ENCODE measurements at regions not wholly inside any gene's neighbourhood (a gene's known extent, or its start where the extent isn't known, plus 50 kb on each side); places are given as distances from the start of the nearest gene placed in this dataset.
"Not testable (repeated sequence)": the region's sequence is repeated elsewhere in the genome, so short reads cannot be mapped to it uniquely, and the experiment has no call there.

GRCh38 chr6:73942592-73943186 lies 246.7 kb downstream of the CD109 start:
- ChIA-PET POLR2A (no interaction called here), CTCF (no interaction called here)
- H3K4me3 ChIP-seq (ENCODE audit: low read depth, low read length): no peak overlapping the region
- no peak for DNase-seq (ENCODE audit: low read depth, low spot score)
- TF ChIP-seq, protein P1, sequence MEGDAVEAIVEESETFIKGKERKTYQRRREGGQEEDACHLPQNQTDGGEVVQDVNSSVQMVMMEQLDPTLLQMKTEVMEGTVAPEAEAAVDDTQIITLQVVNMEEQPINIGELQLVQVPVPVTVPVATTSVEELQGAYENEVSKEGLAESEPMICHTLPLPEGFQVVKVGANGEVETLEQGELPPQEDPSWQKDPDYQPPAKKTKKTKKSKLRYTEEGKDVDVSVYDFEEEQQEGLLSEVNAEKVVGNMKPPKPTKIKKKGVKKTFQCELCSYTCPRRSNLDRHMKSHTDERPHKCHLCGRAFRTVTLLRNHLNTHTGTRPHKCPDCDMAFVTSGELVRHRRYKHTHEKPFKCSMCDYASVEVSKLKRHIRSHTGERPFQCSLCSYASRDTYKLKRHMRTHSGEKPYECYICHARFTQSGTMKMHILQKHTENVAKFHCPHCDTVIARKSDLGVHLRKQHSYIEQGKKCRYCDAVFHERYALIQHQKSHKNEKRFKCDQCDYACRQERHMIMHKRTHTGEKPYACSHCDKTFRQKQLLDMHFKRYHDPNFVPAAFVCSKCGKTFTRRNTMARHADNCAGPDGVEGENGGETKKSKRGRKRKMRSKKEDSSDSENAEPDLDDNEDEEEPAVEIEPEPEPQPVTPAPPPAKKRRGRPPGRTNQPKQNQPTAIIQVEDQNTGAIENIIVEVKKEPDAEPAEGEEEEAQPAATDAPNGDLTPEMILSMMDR (IDR thresholded peaks at IDR 0.05; ENCODE audit: insufficient read depth, low read length, missing control alignments): no peak

- H3K4me3 ChIP-seq (ENCODE audit: low read depth, low read length): no peak overlapping the region
- DNase-seq (ENCODE audit: low read depth, low spot score): no peak
- CTCF ChIA-PET: no interaction called here
- POLR2A ChIA-PET: no interaction called here
- TF ChIP-seq, protein P1 (IDR thresholded peaks at IDR 0.05; ENCODE audit: insufficient read depth, low read length, missing control alignments): no peak
Observed at GRCh38 chr6:73941892-73942291, 245.9 kb downstream of the CD109 start.

GRCh38 chr6:73937805-73938204 lies 241.8 kb downstream of the CD109 start:
- TF ChIP-seq, protein P1 (IDR thresholded peaks at IDR 0.05; ENCODE audit: insufficient read depth, low read length, missing control alignments): no peak
- DNase-seq (ENCODE audit: low read depth, low spot score): no peak
- ChIA-PET CTCF (interaction anchor here (1.1 to 1.4 kb wide), 2 partner anchors 32 to 36 kb away, joined by 3 read pairs; no protein-coding TSS in a partner anchor), POLR2A (no interaction called here)
- H3K4me3 ChIP-seq (ENCODE audit: low read depth, low read length): no peak overlapping the region

- no peak overlapping the region for H3K4me3 ChIP-seq (ENCODE audit: low read depth, low read length)
- POLR2A ChIA-PET: no interaction called here
- CTCF ChIA-PET: interaction anchor here (0.8 to 1.0 kb wide), 2 partner anchors 9 to 37 kb away, joined by 3 read pairs; no protein-coding TSS in a partner anchor
- DNase-seq (ENCODE audit: low read depth, low spot score): no peak
- TF ChIP-seq, protein P1 (IDR thresholded peaks at IDR 0.05; ENCODE audit: insufficient read depth, low read length, missing control alignments): no peak
Observed at GRCh38 chr6:73932866-73933265, 236.9 kb downstream of the CD109 start.

DNA sequence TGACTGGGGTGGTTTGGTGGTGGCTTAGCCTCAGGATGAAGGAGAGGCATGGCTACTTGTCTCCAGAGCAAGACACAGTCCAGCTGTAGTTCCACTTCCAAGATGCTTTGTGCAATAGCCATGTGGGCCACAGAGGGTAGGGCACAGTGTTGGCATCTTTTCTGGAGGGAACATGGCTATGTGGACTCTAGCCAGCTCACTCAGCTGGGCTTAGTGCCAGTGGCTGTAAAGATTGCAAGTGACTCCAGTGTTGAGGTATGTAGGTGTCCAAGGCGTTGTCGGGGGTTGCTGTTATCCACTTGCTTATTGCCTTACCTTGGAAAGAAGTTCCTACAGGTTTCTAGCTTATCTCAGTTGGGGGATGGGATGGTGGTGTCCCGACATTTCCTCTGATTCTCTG lies 233.4 kb downstream of the CD109 start:
- DNase-seq (ENCODE audit: low read depth, low spot score): no peak
- CTCF ChIA-PET: interaction anchor here (1.4 kb wide), 1 partner anchor 40 kb away, joined by 4 read pairs; no protein-coding TSS in a partner anchor
- TF ChIP-seq, protein P1 (IDR thresholded peaks at IDR 0.05; ENCODE audit: insufficient read depth, low read length, missing control alignments): no peak
- POLR2A ChIA-PET: no interaction called here
- H3K4me3 ChIP-seq (ENCODE audit: low read depth, low read length): no peak overlapping the region

- no peak overlapping the region for H3K4me3 ChIP-seq (ENCODE audit: low read depth, low read length)
- POLR2A ChIA-PET: no interaction called here
- DNase-seq (ENCODE audit: low read depth, low spot score): no peak
- CTCF ChIA-PET: no interaction called here
- TF ChIP-seq, protein P1 (IDR thresholded peaks at IDR 0.05; ENCODE audit: insufficient read depth, low read length, missing control alignments): no peak
Observed at GRCh38 chr6:73927421-73927820, 231.4 kb downstream of the CD109 start.

- POLR2A ChIA-PET; H3K4me3 ChIP-seq (ENCODE audit: low read depth, low read length); DNase-seq (ENCODE audit: low read depth, low spot score): not testable (repeated sequence)
- CTCF ChIA-PET: interaction anchor here (1.1 kb wide), 1 partner anchor 44 kb away, joined by 3 read pairs; no protein-coding TSS in a partner anchor
Observed at GRCh38 chr6:73925703-73926102, 229.7 kb downstream of the CD109 start.
